ENCODE measurements at regions not wholly inside any gene's neighbourhood (a gene's known extent, or its start where the extent isn't known, plus 50 kb on each side); places are given as distances from the start of the nearest gene placed in this dataset.

DNA sequence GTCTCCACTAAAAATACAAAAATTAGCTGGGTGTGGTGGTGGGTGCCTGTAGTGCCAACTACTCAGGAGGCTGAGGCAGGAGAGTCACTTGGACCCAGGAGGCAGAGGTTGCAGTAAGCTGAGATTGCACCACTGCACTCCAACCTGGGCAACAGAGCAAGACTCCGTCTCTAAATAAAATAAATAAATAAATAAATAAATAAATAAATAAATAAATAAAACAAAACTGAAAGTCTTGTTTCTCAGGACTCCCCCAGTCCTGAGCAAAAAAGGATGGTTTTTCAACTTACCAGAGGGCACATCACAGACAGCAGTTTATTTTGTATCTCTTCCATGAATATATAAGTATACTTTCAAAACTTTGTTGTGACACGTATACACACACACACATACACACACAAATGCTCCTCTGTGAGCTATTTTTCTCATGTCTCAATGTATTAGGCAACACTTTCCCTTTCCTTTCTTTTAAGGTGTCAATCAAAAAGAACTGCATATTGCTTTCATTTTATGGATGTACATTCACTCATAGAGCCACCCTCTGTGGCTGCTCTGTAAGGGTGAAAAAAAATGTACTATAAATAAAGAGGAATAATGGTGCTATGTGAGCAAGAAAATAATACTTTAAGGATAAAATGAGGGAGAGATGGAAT, 54.8 kb upstream of the MITF start:
- TF ChIP-seq, protein P1, sequence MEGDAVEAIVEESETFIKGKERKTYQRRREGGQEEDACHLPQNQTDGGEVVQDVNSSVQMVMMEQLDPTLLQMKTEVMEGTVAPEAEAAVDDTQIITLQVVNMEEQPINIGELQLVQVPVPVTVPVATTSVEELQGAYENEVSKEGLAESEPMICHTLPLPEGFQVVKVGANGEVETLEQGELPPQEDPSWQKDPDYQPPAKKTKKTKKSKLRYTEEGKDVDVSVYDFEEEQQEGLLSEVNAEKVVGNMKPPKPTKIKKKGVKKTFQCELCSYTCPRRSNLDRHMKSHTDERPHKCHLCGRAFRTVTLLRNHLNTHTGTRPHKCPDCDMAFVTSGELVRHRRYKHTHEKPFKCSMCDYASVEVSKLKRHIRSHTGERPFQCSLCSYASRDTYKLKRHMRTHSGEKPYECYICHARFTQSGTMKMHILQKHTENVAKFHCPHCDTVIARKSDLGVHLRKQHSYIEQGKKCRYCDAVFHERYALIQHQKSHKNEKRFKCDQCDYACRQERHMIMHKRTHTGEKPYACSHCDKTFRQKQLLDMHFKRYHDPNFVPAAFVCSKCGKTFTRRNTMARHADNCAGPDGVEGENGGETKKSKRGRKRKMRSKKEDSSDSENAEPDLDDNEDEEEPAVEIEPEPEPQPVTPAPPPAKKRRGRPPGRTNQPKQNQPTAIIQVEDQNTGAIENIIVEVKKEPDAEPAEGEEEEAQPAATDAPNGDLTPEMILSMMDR (IDR thresholded peaks at IDR 0.05), result no peak
- TF ChIP-seq POLR2A (IDR thresholded peaks at IDR 0.05) (no peak), POLR2AphosphoS5 (IDR thresholded peaks at IDR 0.05) (no peak), EP300 (IDR thresholded peaks at IDR 0.05) (no peak)
